H9 (cell line): ENCODE measurements at regions not wholly inside any gene's neighbourhood (a gene's known extent, or its start where the extent isn't known, plus 50 kb on each side); places are given as distances from the start of the nearest gene placed in this dataset.

ENCODE experiments used
- DNase-seq: peaks from one replicate; pipeline ENCODE4 v3.0.0-alpha.2; 2017
- H2AFZ ChIP-seq: one replicate; pipeline ENCODE4 v1.6.1; 2013; ENCODE audit warnings: mild to moderate bottlenecking, low read length, control low read depth, moderate library complexity
- H2AK5ac ChIP-seq: 2 replicates; pipeline ENCODE4 v1.6.1; 2013; ENCODE audit warnings: low read length, control low read depth, mixed read lengths; ENCODE audit not compliant: insufficient read length
- H2BK120ac ChIP-seq: one replicate; pipeline ENCODE4 v1.6.1; 2013; ENCODE audit warnings: low read depth, mild to moderate bottlenecking, low read length, control low read depth, inconsistent platforms; ENCODE audit not compliant: poor library complexity, severe bottlenecking
- H2BK12ac ChIP-seq: 2 replicates; pipeline ENCODE4 v1.6.1; 2013; ENCODE audit warnings: low read length, control low read depth, mixed read lengths, low read depth; ENCODE audit not compliant: insufficient read length
- H2BK15ac ChIP-seq: 2 replicates; pipeline ENCODE4 v1.6.1; 2013; ENCODE audit warnings: low read depth, low read length, control low read depth
- H2BK20ac ChIP-seq: one replicate; pipeline ENCODE4 v1.6.1; 2013; ENCODE audit warnings: low read depth, mild to moderate bottlenecking, low read length, control low read depth, inconsistent platforms; ENCODE audit not compliant: poor library complexity, severe bottlenecking
- H2BK5ac ChIP-seq: 2 replicates; pipeline ENCODE4 v1.6.1; 2013; ENCODE audit warnings: low read length, control low read depth, mixed read lengths; ENCODE audit not compliant: insufficient read length
- H3K14ac ChIP-seq: 2 replicates; pipeline ENCODE4 v1.6.1; 2013; ENCODE audit warnings: low read length, control low read depth; ENCODE audit not compliant: insufficient read depth
- H3K18ac ChIP-seq: 2 replicates; pipeline ENCODE4 v1.6.1; 2013; ENCODE audit warnings: low read depth, mild to moderate bottlenecking, mixed read lengths, low read length, control low read depth; ENCODE audit not compliant: insufficient read length
- H3K23ac ChIP-seq: 2 replicates; pipeline ENCODE4 v1.6.1; 2013; ENCODE audit warnings: low read length, control low read depth, mixed read lengths, low read depth; ENCODE audit not compliant: insufficient read length
- H3K23me2 ChIP-seq: 2 replicates; pipeline ENCODE4 v1.6.1; 2013; ENCODE audit warnings: low read depth, mild to moderate bottlenecking, mixed read lengths, low read length, control low read depth; ENCODE audit not compliant: insufficient read length, poor library complexity, severe bottlenecking
- H3K27ac ChIP-seq: 2 replicates; pipeline ENCODE4 v1.5.1; 2013; ENCODE audit warnings: low read length, control low read depth, mixed read lengths, low read depth; ENCODE audit not compliant: insufficient read length
- H3K27me3 ChIP-seq: 2 replicates; pipeline ENCODE4 v1.6.1; 2013; ENCODE audit warnings: low read length, control low read depth, inconsistent platforms; ENCODE audit not compliant: insufficient read depth
- H3K4ac ChIP-seq: 2 replicates; pipeline ENCODE4 v1.6.1; 2013; ENCODE audit warnings: low read depth, mild to moderate bottlenecking, control low read depth, inconsistent platforms, low read length, moderate library complexity
- H3K4me1 ChIP-seq: 2 replicates; pipeline ENCODE4 v1.6.1; 2013; ENCODE audit warnings: low read length, control low read depth, inconsistent platforms; ENCODE audit not compliant: insufficient read depth
- H3K4me2 ChIP-seq: 2 replicates; pipeline ENCODE4 v1.6.1; 2013; ENCODE audit warnings: low read length, control low read depth, mixed read lengths; ENCODE audit not compliant: insufficient read length, insufficient read depth
- H3K56ac ChIP-seq: 2 replicates; pipeline ENCODE4 v1.6.1; 2013; ENCODE audit warnings: low read depth, mild to moderate bottlenecking, mixed read lengths, low read length, control low read depth; ENCODE audit not compliant: insufficient read length
- H3K79me1 ChIP-seq: 2 replicates; pipeline ENCODE4 v1.6.1; 2013; ENCODE audit warnings: low read depth, mild to moderate bottlenecking, moderate library complexity, low read length, control low read depth, inconsistent platforms; ENCODE audit not compliant: insufficient read depth, poor library complexity, severe bottlenecking
- H3K79me2 ChIP-seq: 2 replicates; pipeline ENCODE4 v1.6.1; 2013; ENCODE audit warnings: low read length, control low read depth, inconsistent platforms; ENCODE audit not compliant: insufficient read depth
- H3K9ac ChIP-seq: 2 replicates; pipeline ENCODE4 v1.6.1; 2013; ENCODE audit warnings: low read length, control low read depth, mixed read lengths; ENCODE audit not compliant: insufficient read length; ENCODE audit errors: extremely low read depth
- H3K9me3 ChIP-seq: one replicate; pipeline ENCODE4 v1.6.1; 2013; ENCODE audit warnings: low read depth, low read length, inconsistent platforms; ENCODE audit not compliant: control insufficient read depth
- H3T11ph ChIP-seq: one replicate; pipeline ENCODE4 v1.6.1; 2013; ENCODE audit warnings: mild to moderate bottlenecking, low read length, control low read depth, inconsistent platforms
- H4K20me1 ChIP-seq: one replicate; pipeline ENCODE4 v1.6.1; 2013; ENCODE audit not compliant: control insufficient read depth, insufficient read length, insufficient read depth
- H4K5ac ChIP-seq: 2 replicates; pipeline ENCODE4 v1.6.1; 2013; ENCODE audit warnings: low read depth, mild to moderate bottlenecking, mixed read lengths, low read length, control low read depth; ENCODE audit not compliant: insufficient read length
- H4K8ac ChIP-seq: replicated peaks from 2 replicates; pipeline ENCODE4 v1.6.1; 2013; ENCODE audit warnings: low read length, control low read depth, mixed read lengths, low read depth; ENCODE audit not compliant: insufficient read length
- H4K91ac ChIP-seq: 2 replicates; pipeline ENCODE4 v1.6.1; 2013; ENCODE audit warnings: low read depth, mild to moderate bottlenecking, moderate library complexity, mixed read lengths, low read length, control low read depth; ENCODE audit not compliant: insufficient read length
- H3K27ac Mint-ChIP-seq, 3 experiments: 2 replicates in 2 of 3; 3 replicates in 1 of 3; pipeline ENCODE4 v1.8.0; 2020 to 2021; ENCODE audit warnings: mixed read lengths in 3 of 3, mild to moderate bottlenecking in 1 of 3, moderate library complexity in 1 of 3
- H3K27me3 Mint-ChIP-seq: 2 replicates; pipeline ENCODE4 v1.8.0; 2021; ENCODE audit warnings: low read depth, mild to moderate bottlenecking, moderate library complexity, mixed read lengths
- H3K36me3 Mint-ChIP-seq, 3 experiments: 2 replicates in 2 of 3; 3 replicates in 1 of 3; pipeline ENCODE4 v1.8.0; 2020 to 2021; ENCODE audit warnings: low read depth in 3 of 3, mixed read lengths in 3 of 3; ENCODE audit not compliant: insufficient read depth in 1 of 3
- H3K4me1 Mint-ChIP-seq, 2 experiments: 2 replicates each; pipeline ENCODE4 v1.8.0; 2020; ENCODE audit warnings: mixed read lengths in 2 of 2
- H3K4me3 Mint-ChIP-seq, 2 experiments: 2 replicates in 1 of 2; 3 replicates in 1 of 2; pipeline ENCODE4 v1.8.0; 2020 to 2021; ENCODE audit warnings: mild to moderate bottlenecking in 2 of 2, mixed read lengths in 2 of 2, moderate library complexity in 1 of 2
- H3K9me3 Mint-ChIP-seq, 2 experiments: 2 replicates in 1 of 2; 3 replicates in 1 of 2; pipeline ENCODE4 v1.8.0; 2020; ENCODE audit warnings: mild to moderate bottlenecking in 2 of 2, mixed read lengths in 2 of 2, moderate library complexity in 1 of 2
- CTCF ChIP-seq: fragments of 200-600 bp; sonication (generic); conservative IDR thresholded peaks from 3 replicates; pipeline ENCODE4 v1.8.0; 2021; ENCODE audit warnings: antibody characterized with exemption, mild to moderate bottlenecking
- WGBS: extraction: QIAGEN DNeasy Blood & Tissue Kit; methylation state at CpG from one replicate; pipeline ENCODE4 v1.1.7; 2013; ENCODE audit warnings: missing lambda C conversion rate, low lambda C conversion rate, mixed read lengths; ENCODE audit not compliant: insufficient read length; ENCODE audit errors: extremely low coverage; 5-methylcytosine and 5-hydroxymethylcytosine counted together

GRCh38 chr16:50940275-50940854, 198.5 kb downstream of the CYLD start:
- TF ChIP-seq CTCF, result no peak
- Histone ChIP-seq H3K27ac (no peak overlapping the region), H3K14ac (no peak overlapping the region; the same call in 1 of the 2 replicates), H3T11ph (no peak overlapping the region), H3K4me2 (no peak overlapping the region), H3K18ac (no peak overlapping the region), H3K56ac (no peak overlapping the region), H4K20me1 (no peaks in the 10 kb centered on the region), H2BK5ac (no peak overlapping the region), H3K27me3 (no peaks in the 10 kb centered on the region), H2BK15ac (no peak overlapping the region), H3K23me2 (no peaks in the 10 kb centered on the region), H3K9me3 (no peaks in the 10 kb centered on the region), H3K4me1 (no peaks in the 10 kb centered on the region), H3K79me1 (no peaks in the 10 kb centered on the region), H4K8ac (no peak overlapping the region), H2BK120ac (no peak overlapping the region), H3K79me2 (no peaks in the 10 kb centered on the region), H2BK12ac (no peak overlapping the region), H4K5ac (no peak overlapping the region), H2BK20ac (no peak overlapping the region), H2AK5ac (no peak overlapping the region), H2AFZ (no peak overlapping the region), H3K9ac (no peak overlapping the region), H3K4ac (no peak overlapping the region), H3K23ac (no peak overlapping the region), H4K91ac (no peak overlapping the region)
- WGBS, result no CpG with 5 or more reads among the region's 7 CpGs
- no peak for DNase-seq
- peaks cover 10 to 17% of the 10 kb centered on the region in 2 experiments for H3K4me1 Mint-ChIP-seq
- H3K27ac Mint-ChIP-seq, result no peak overlapping the region; a peak in 1 of 7 replicates
- no peaks in the 10 kb centered on the region for H3K27me3 Mint-ChIP-seq
- no peaks in the 10 kb centered on the region for H3K9me3 Mint-ChIP-seq
- H3K36me3 Mint-ChIP-seq, result no peaks in the 10 kb centered on the region
- no peak overlapping the region for H3K4me3 Mint-ChIP-seq
